Hepatic stellate cell (primary cell): ENCODE measurements at regions not wholly inside any gene's neighbourhood (a gene's known extent, or its start where the extent isn't known, plus 50 kb on each side); places are given as distances from the start of the nearest gene placed in this dataset.

Experiments
- DNase-seq: peaks from one replicate; pipeline ENCODE4 v3.0.0; 2011; ENCODE audit warnings: low spot score

DNA sequence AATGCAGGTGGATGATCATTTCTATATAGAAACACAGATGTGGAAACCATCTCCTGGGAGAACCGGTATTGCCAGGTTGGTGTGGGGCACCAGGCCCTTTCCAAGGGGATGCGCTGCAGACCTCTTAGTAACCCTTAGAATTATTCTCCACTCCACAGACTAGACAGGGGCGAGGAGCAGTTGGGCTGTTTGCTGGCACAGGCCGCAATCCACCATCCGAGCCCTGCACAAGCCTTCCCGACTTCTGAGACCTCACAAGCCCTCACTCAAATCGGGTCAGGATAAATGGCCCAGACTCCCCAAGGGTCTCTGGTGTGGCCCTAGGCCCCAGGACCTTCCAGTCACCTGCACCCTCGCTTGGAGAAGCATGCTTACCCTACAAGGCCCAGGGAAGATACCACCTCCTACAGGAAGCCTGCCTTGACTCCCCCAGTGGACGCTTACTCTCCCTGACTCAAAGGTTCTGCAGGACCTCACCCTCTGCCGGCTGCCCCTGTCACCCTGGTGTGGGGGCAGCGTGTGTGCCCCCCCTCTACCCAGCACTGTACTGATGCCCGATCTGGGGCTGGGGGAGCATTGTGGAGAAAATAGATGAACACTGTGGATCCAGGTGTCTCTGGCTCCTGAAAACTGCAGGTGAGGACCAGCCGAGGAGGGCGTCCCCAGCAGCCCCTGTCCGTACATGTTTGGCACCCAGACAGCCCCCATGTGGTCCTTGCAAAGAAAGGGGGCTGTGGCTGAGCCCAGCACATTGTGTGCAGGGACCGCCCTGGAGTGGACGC is 49.8 kb upstream of the ACSF3 start:
- no peak for DNase-seq
